VCaP (cell line): ENCODE measurements at regions not wholly inside any gene's neighbourhood (a gene's known extent, or its start where the extent isn't known, plus 50 kb on each side); places are given as distances from the start of the nearest gene placed in this dataset.
"Not testable (repeated sequence)": the region's sequence is repeated elsewhere in the genome, so short reads cannot be mapped to it uniquely, and the experiment has no call there.

Experiments used
- H3K27ac ChIP-seq: fragments of 450-650 bp; 2 replicates; pipeline ENCODE4 v1.5.1; 2017
- TF ChIP-seq, protein P1 (sequence below): fragments of 450-650 bp; conservative IDR thresholded peaks from 2 replicates; pipeline ENCODE4 v1.5.1; 2017; ENCODE audit warnings: mild to moderate bottlenecking, moderate library complexity

DNA sequence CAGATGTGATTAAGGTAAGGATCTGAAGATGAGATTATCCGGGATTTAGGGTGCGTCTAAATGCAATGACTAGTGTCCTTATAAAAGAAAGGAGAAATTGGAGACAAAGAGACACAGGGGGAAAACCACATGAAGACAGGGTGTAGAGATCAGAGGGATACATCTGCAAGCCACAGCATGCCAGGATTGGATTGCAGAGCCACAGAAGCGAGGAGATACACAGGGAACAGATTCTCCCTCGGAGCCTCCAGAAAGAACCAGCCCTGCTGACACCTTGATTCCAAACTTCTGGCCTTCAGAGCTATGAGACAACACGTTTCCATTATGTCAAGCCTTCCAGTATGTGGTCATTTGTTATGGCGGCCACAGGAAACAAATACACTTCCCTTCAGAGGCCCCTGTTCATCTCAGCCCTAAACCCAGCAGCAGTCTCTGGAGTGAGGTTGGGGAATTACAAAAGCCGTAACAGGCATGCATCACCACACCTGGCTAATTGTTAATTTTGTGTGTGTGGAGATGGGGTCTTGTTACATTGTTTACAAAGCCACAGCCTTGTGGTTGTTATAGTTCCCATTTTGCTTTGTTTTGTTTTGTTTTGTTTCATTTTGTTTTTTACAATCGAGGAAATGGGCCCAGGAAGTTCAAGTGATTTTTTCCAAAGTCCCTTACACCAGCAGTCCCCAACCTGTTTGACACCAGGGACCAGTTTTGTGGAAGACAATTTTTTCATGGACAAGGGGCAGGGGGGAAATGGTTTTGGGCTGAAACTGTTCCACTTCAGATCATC is 51.6 kb upstream of the LYRM9 start:
- H3K27ac ChIP-seq, result no peak overlapping the region
- TF ChIP-seq, protein P1, sequence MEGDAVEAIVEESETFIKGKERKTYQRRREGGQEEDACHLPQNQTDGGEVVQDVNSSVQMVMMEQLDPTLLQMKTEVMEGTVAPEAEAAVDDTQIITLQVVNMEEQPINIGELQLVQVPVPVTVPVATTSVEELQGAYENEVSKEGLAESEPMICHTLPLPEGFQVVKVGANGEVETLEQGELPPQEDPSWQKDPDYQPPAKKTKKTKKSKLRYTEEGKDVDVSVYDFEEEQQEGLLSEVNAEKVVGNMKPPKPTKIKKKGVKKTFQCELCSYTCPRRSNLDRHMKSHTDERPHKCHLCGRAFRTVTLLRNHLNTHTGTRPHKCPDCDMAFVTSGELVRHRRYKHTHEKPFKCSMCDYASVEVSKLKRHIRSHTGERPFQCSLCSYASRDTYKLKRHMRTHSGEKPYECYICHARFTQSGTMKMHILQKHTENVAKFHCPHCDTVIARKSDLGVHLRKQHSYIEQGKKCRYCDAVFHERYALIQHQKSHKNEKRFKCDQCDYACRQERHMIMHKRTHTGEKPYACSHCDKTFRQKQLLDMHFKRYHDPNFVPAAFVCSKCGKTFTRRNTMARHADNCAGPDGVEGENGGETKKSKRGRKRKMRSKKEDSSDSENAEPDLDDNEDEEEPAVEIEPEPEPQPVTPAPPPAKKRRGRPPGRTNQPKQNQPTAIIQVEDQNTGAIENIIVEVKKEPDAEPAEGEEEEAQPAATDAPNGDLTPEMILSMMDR, result no peak

DNA sequence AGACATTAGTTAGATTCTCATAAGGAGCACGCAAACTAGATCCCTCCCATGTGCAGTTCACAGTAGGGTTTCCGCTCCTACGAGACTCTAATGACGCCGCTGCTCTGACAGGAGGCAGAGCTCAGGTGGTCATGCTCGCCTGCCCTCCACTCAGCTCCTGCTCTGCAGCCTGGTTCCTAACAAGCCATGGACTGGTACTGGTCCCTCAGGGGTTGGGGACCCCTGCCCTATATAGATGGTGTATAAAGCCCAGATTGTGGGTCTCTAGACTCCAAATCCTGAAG is 52.1 kb upstream of the LYRM9 start:
- no peak overlapping the region for H3K27ac ChIP-seq
- TF ChIP-seq, protein P1, result no peak

DNA sequence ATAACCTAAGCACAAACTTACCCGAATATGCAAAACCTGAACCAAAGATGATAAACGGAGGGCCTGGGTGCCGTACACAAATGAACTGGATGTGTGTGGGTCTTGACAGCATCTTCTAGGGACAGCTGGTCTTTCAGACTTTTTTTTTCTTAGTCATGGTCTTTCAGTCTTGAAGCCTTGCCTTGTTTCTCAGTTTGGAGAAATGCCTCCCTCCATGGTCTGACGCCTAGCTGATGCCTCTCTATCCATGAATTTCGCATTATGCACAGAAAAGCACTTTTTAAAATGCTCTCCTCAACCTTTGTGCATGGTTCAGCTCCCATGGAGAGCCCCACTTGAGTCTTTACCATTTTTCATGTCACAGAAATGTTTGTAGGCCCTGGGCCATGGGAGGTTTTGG is 52.8 kb upstream of the LYRM9 start:
- no peak overlapping the region for H3K27ac ChIP-seq
- TF ChIP-seq, protein P1, result no peak

DNA sequence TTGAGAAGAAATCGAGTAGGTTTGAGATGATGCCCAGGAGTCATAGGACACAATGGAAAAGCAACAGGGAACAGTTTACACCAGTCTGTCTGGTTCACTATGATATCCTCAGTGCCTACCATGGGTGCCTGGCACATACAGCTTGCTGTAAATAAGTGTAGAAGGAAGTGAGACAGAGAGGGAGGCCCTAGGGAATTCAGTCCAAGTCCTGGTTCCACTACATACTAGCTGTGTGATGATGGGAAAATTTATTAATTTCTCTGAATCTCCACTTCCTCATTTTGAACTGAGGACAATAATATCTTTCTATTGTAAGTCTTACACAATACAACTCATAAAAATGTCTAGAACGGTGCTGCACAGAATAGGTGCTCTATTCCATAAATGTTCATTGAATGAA is 53.3 kb upstream of the LYRM9 start:
- TF ChIP-seq, protein P1, result no peak
- no peak overlapping the region for H3K27ac ChIP-seq

DNA sequence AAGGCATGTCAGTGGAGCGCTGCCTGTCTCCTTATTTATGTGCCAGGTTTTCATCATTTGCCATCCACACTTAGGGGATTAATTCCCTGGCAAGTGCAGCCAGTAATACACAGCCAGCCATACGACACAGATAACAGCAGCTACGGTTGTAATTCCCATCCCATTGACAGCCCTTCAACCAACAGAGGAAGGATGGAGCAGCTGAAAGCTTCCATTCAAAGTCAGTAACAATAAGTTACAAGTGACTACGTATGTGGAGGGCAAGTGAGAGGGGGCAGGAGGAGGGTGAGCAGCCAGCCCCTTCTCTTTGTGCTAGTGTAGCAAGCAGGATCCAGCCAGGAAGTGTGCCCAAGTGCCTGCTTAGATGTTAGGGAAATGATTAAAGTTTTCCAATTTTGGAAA is 53.8 kb upstream of the LYRM9 start:
- no peak overlapping the region for H3K27ac ChIP-seq
- TF ChIP-seq, protein P1, result no peak

DNA sequence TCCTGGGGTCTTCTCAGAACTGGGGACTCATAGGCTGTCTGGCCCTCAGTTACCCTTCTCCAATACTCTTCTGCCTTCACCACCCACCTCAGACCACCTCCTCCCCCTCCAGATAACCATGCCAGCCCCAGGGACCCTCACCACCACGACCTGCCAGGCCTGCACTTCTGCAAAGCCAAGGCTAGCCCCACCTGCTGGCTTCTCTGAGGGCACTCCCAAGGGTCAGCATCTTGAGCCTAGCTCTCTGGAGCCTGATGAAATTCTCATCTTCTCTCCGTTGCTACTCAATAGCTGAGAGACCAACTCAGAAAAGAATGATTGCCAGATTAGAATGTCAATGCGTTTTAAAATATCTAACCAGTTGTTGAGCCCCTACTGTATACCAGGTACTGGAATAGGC is 56.1 kb upstream of the LYRM9 start:
- no peak overlapping the region for H3K27ac ChIP-seq
- TF ChIP-seq, protein P1, result no peak

DNA sequence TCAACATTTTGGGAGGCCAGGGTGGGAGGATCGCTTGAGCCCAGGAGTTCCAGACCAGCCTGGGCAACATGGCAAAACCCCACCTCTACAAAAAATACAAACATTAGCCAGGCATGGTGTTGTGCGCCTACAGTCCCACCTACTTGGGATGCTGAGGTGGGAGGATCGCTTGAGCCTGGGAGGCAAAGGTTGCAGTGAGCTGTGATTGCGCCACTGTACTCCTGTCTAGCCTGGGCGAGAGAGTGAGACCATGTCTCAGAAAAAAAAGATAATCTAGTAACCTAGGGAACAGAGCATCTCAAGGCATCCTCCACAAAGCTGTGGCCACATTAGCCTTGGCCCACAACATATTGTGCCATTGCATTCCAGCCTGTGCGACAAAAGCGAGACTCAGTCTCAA is 57.1 kb upstream of the LYRM9 start:
- not testable (repeated sequence) for H3K27ac ChIP-seq

DNA sequence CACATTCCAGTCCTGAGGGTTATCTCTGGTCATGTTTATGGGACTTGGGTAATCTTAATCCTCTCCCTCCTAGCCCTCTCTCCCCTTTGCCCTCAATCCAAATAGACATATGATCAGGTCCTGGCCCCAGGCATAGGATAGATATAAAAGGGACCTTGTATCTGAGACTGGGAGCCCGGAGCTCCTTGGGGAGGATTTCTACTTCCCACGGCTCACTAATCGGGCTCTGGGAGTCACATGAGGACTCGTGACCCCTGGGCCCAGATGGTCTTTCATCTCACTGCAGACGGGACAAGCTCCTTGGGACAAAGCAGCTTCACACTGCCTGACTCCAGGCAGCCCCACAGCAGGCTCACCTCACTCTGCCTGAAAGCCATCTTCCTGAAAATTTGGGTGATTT is 57.8 kb upstream of the LYRM9 start:
- H3K27ac ChIP-seq, result no peak overlapping the region
- TF ChIP-seq, protein P1, result no peak
